ENCODE measurements at regions not wholly inside any gene's neighbourhood (a gene's known extent, or its start where the extent isn't known, plus 50 kb on each side); places are given as distances from the start of the nearest gene placed in this dataset.

GRCh38 chr20:39619271-39619785 lies 657.2 kb downstream of the DHX35 start:
- TF ChIP-seq POLR2A (IDR thresholded peaks at IDR 0.05; ENCODE audit: low read length) (no peak), GATA1 (IDR thresholded peaks at IDR 0.05; ENCODE audit: low read depth, low read length) (no peak)
